ENCODE measurements at regions not wholly inside any gene's neighbourhood (a gene's known extent, or its start where the extent isn't known, plus 50 kb on each side); places are given as distances from the start of the nearest gene placed in this dataset.

- Histone ChIP-seq H3K14ac (ENCODE audit: insufficient read depth, low read length) (no peak overlapping the region), H2AFZ (ENCODE audit: low read length) (no peak overlapping the region), H3K23ac (ENCODE audit: insufficient read length, low read depth, low read length) (no peak overlapping the region), H4K20me1 (ENCODE audit: control insufficient read depth, insufficient read depth, insufficient read length) (no peaks in the 10 kb centered on the region), H3K18ac (ENCODE audit: insufficient read length, low read depth, low read length) (no peak overlapping the region), H2BK12ac (ENCODE audit: insufficient read length, low read depth, low read length) (no peak overlapping the region), H2BK20ac (ENCODE audit: low read depth, low read length, poor library complexity, severe bottlenecking) (no peak overlapping the region), H3K27ac (ENCODE audit: insufficient read length, low read depth, low read length) (no peak overlapping the region), H3K4ac (ENCODE audit: low read depth, low read length) (no peak overlapping the region), H4K8ac (replicated peaks; ENCODE audit: insufficient read length, low read depth, low read length) (no peak overlapping the region), H3T11ph (ENCODE audit: low read length) (no peak overlapping the region), H3K27me3 (ENCODE audit: insufficient read depth, low read length) (no peaks in the 10 kb centered on the region), H3K9me3 (ENCODE audit: control insufficient read depth, low read depth, low read length) (no peaks in the 10 kb centered on the region), H4K5ac (ENCODE audit: insufficient read length, low read depth, low read length) (no peak overlapping the region), H3K9ac (ENCODE audit: extremely low read depth, insufficient read length, low read length) (no peak overlapping the region), H2BK5ac (ENCODE audit: insufficient read length, low read length) (no peak overlapping the region), H2BK15ac (ENCODE audit: low read depth, low read length) (no peak overlapping the region), H3K79me1 (ENCODE audit: insufficient read depth, low read depth, low read length, poor library complexity, severe bottlenecking) (no peaks in the 10 kb centered on the region), H4K91ac (ENCODE audit: insufficient read length, low read depth, low read length) (no peak overlapping the region), H2BK120ac (ENCODE audit: low read depth, low read length, poor library complexity, severe bottlenecking) (no peak overlapping the region), H3K56ac (ENCODE audit: insufficient read length, low read depth, low read length) (no peak overlapping the region), H3K23me2 (ENCODE audit: insufficient read length, low read depth, low read length, poor library complexity, severe bottlenecking) (no peaks in the 10 kb centered on the region), H3K4me2 (ENCODE audit: insufficient read depth, insufficient read length, low read length) (no peak overlapping the region), H3K4me1 (ENCODE audit: insufficient read depth, low read length) (no peaks in the 10 kb centered on the region), H2AK5ac (ENCODE audit: insufficient read length, low read length) (no peak overlapping the region), H3K79me2 (ENCODE audit: insufficient read depth, low read length) (no peaks in the 10 kb centered on the region)
- no peak for DNase-seq
- Mint-ChIP-seq H3K4me3 (no peak overlapping the region), H3K36me3 (ENCODE audit: insufficient read depth in 1 of 3, low read depth in 3 of 3) (peaks cover 0 to 4% (median 0%) of the 10 kb centered on the region in 3 experiments; a peak in 3 of 7 replicates), H3K4me1 (no peaks in the 10 kb centered on the region), H3K27ac (no peak overlapping the region), H3K27me3 (ENCODE audit: low read depth) (no peaks in the 10 kb centered on the region; the same call in none of the 2 replicates), H3K9me3 (peaks cover 5% of the 10 kb centered on the region in 2 experiments; a peak in 3 of 5 replicates)
- no CpG with 5 or more reads among the region's 2 CpGs for WGBS (ENCODE audit: extremely low coverage, insufficient read length, low lambda C conversion rate)
- no peak for TF ChIP-seq CTCF (conservative IDR thresholded peaks at IDR 0.05)
These were observed 292.5 kb downstream of the SH3GL2 start for GRCh38 chr9:17871213-17871890.
